ELF-1 (cell line): ENCODE measurements at regions not wholly inside any gene's neighbourhood (a gene's known extent, or its start where the extent isn't known, plus 50 kb on each side); places are given as distances from the start of the nearest gene placed in this dataset.
A peak's percentile ranks its signal among the peaks of the same experiment; 100 is the strongest.
"Not testable (repeated sequence)": the region's sequence is repeated elsewhere in the genome, so short reads cannot be mapped to it uniquely, and the experiment has no call there.

ENCODE experiments used
- DNase-seq: peaks from one replicate; pipeline ENCODE4 v3.0.0-alpha.2; 2016; ENCODE audit warnings: low read depth, low spot score

- no peak for DNase-seq
These were observed 274.1 kb upstream of the PAPPA start for GRCh38 chr9:115879451-115879850.

DNA sequence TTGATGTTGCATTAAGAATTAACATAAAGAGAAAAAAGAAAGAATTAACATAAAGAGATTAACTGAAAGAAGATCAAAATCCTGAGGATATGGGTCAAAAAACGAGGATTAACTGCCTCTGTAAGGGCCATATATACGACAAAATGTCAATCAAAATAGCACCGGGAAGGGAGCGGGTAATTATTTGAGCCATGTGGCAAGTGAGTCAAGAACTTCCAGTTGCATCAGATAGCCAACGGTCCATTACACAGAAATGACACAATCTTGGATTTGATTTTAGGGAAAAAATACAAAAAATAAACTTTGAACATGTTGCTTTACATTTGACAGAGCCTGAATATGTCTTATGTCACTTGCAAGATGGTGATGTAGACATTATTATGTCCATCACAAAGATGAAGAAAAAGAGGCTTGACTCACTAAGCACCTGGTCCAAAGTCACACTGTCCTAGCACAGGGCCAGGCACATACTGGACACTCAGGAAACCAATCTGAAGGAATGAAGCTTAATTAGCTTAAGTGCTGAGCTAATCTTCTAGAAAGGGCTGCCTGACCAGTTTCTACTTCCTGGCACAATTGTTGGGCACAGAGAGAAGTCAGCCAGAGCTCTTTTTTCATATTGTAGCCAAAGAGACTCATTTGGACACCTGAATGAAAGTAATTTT, 273.2 kb upstream of the PAPPA start:
- DNase-seq = no peak

DNA sequence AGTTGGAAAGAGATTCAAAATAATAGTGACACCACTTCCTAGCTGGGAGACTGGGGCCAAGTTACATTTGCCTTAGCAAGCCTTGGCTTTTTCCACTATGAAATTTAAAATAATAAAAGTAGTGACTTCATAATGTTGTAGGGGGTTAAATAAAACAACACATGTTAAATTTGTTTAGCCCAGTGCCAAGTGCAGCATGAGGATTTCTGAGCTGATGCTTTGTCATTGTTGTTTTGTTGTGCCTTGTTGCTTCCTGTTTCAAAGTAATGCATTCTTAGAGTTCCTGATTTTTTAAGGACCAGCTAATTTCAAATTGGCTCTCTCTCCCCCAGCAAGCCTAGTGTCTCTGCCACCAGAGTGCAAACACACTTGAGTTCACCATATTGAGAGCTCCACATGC, 270.7 kb upstream of the PAPPA start:
- DNase-seq = no peak

- DNase-seq = peak; percentile 36
These were observed 269.9 kb upstream of the PAPPA start for GRCh38 chr9:115883467-115884329.

- DNase-seq = no peak
These were observed 268.7 kb upstream of the PAPPA start for GRCh38 chr9:115884846-115885245.

DNA sequence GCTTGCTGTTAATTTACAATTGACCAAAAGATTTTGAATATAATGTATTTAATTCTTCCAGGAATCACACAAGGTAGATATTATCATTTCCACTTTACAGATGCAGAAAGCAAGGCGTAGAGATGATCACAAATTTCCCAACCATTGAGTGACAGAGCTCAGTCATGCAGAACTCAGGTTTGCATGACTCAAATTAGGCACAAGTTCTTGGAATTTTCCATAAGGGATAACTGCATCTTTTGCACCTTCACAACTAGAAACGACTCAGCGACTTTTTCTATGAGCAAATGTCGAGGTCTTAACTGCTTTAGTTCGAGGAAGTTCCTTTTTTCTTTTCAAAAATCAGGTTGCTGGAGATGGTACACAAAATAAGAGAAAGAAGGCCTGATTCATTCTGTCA, 265.5 kb upstream of the PAPPA start:
- DNase-seq = no peak

DNA sequence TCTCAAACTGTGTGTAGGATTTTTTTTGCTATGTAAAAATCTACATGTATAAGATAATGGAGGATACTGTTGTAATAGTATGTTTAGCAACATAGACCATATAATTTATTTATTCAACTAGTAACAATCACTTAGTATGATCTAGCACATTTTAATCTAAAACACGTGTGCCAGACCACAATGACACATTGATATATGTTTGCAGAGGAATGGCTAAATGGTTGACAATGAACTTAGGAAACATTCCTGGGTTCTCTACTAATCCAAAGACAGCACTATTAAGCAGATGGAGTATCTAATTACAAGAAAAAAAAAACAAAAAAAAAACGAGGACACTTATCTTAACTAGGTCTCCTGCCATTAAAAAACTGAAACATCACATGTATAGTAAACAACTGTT, 261.7 kb upstream of the PAPPA start:
- DNase-seq = no peak

GRCh38 chr9:115898478-115898877, 255.1 kb upstream of the PAPPA start:
- not testable (repeated sequence) for DNase-seq

GRCh38 chr9:115900698-115901097, 252.9 kb upstream of the PAPPA start:
- no peak for DNase-seq

DNA sequence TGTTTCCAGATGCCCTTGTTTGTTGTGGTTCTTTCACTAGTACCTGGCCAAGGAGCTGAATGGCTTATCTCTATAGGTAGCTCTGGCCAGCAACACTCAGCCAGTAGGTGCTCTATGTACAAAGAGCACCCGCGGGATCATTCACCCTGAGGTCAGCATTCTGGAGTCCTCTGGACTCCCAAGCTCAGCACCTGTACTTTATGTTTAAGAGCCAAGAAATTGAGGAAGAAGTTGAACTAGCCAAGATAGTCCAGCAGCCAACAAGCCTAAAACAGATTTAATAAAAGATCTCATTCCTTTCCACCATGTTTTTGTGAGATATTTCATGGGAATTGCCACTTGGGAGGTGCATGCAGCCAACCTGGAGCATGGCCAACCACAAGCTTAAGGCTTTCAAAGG, 242.6 kb upstream of the PAPPA start:
- DNase-seq = no peak

GRCh38 chr9:115912086-115912485, 241.5 kb upstream of the PAPPA start:
- DNase-seq = no peak

DNA sequence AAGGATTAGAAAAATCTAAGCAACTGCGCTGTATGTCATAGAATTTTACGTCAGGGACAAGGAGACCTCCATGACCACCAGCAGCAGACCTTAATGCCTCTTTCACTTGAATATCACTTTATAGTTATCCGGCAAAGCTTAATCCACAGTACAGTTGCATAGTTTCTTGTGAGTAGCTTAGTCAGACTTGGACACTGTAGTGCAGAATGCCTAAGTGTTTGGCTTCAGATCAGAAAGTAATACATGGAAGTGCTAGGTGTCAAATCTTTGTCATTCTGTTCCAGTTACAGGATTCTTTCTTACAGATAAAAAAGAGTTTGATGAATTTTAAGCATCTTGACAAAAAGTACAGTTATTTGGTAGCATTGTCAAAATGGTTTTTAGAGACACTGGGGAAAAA, 239.9 kb upstream of the PAPPA start:
- DNase-seq = no peak

- DNase-seq = no peak
These were observed 239.3 kb upstream of the PAPPA start for GRCh38 chr9:115914291-115914690.

DNA sequence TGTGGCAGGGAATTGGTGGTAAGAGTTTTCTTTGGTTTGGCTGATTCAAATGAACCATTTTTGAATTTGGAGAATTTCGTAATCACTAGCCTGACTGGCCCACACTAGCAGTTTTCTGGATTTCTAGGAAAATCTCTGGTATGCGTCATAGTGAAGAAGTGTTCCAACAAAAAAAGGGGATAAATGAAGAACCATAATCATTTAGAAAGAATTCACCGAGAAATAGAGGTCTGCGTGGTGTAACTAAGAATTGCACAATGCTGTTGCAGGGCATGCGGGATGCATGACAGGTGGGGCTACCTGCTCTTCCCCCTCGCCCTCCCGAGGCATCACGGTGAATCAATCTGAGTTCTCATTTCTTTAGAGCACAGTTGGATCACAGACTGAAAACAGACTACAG, 232.3 kb upstream of the PAPPA start:
- DNase-seq = no peak

DNA sequence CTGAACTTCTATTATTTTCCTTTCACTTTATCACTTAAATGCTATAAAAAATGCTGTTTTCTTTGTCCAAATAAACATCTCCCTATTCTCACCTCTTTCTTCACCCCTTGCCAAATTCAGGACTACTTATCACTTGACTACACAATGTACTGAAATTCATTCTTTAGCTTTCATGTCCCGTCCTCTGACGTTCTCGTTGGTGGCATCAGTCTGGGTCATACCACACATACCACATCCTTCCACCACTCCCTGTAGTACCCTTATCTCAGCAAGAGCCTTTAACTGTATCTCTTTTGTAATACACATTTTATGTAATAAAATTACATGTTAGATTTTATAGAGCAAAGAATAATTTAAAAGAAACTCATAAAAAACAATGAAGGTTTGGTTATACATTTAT, 231.1 kb upstream of the PAPPA start:
- no peak for DNase-seq

GRCh38 chr9:115923410-115923809, 230.2 kb upstream of the PAPPA start:
- no peak for DNase-seq

DNA sequence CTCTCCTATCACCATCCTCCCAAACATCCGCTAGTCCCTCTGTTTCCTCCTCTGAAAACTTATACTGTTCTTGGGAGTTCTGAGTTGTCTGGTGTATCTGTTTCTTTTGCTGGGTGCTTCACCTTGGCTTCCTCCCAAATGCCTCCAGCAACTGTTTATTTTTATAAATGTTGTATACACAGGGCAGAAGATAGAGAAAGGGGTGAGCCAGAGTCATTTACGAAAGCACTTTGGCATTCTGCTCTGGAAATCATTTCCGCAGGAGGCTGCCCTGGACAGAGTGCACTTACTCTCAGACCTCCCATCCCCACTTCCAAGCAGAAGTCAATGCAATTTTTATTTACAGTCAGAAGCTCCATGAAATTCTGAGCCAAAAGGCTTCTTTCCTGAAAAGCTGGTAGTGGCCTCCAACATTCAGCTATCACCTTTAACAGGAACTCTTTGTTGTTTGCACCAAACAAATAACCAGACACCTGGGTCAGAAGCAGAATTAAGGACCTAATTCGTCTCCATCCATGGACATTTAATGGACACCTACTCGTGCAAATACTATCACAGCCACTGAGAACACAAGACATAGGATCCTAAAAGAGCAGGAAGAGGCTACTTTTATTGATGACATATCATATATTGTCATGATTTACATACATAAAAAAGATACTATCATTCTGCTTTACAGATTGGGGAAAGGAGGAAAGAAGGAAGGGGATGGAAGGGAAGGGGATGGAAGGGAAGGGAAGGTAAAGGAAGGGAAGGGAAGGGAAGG, 229.5 kb upstream of the PAPPA start:
- DNase-seq = no peak

- DNase-seq = no peak
These were observed 229.0 kb upstream of the PAPPA start for GRCh38 chr9:115924669-115924987.

DNA sequence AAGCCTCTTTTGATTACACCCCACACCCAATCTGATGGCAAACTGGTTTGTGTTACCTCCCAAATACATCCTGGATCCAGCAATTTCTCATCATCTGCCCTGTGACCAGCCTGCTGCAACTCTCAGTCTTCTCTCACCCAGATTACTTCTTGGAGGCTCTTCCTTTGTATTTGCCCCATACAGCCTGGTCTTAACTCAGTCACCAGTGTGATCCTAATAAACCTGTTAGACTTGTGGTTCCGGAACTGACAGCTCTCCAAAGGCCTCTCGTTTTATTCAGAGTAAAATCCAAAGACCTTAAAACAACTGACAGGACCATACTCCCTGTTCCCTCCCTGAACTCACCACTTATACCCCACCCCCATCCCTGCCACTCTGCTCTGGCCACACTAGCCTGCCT, 228.2 kb upstream of the PAPPA start:
- no peak for DNase-seq

GRCh38 chr9:115930472-115930871, 223.1 kb upstream of the PAPPA start:
- no peak for DNase-seq

GRCh38 chr9:115938479-115938878, 215.1 kb upstream of the PAPPA start:
- DNase-seq = no peak

GRCh38 chr9:115939065-115939765, 214.4 kb upstream of the PAPPA start:
- DNase-seq = no peak
